Psoas muscle (tissue), 7 donors: ENCODE measurements at regions not wholly inside any gene's neighbourhood (a gene's known extent, or its start where the extent isn't known, plus 50 kb on each side); places are given as distances from the start of the nearest gene placed in this dataset.

Experiments used
- ATAC-seq, 4 donors: fragments of 200-7000 bp; cut with Tn5 transposase; one replicate each; pipeline ENCODE4 v1.9.1; 2020; ENCODE audit warnings: moderate library complexity in 3 of 4, mild to moderate bottlenecking in 2 of 4
- DNase-seq, 2 donors: peaks; one replicate each; pipeline ENCODE4 v3.0.0-alpha.2; 2020
- H3K27ac ChIP-seq: fragments of 200-600 bp; one replicate; pipeline ENCODE4 v1.8.0; 2022
- H3K27me3 ChIP-seq, 3 donors: fragments of 200-600 bp in 1 of 3; one replicate each; pipeline versions ENCODE4 v1.6.1 to v1.8.0; 2013 to 2022; ENCODE audit warnings: low read length in 2 of 3, mild to moderate bottlenecking in 2 of 3, moderate library complexity in 1 of 3; ENCODE audit not compliant: insufficient read depth in 3 of 3
- H3K36me3 ChIP-seq, 2 donors: fragments of 200-600 bp in 1 of 2; one replicate each; pipeline versions ENCODE4 v1.6.1 to v1.8.0; 2013 to 2022; ENCODE audit warnings: low read depth in 1 of 2, mild to moderate bottlenecking in 1 of 2, moderate library complexity in 1 of 2; ENCODE audit not compliant: insufficient read depth in 1 of 2
- H3K4me1 ChIP-seq: fragments of 200-600 bp; one replicate; pipeline ENCODE4 v1.8.0; 2022
- H3K4me3 ChIP-seq: fragments of 200-600 bp; one replicate; pipeline ENCODE4 v1.8.0; 2022; ENCODE audit warnings: mild to moderate bottlenecking
- H3K9me3 ChIP-seq: fragments of 200-600 bp; one replicate; pipeline ENCODE4 v1.8.0; 2022
- WGBS, 3 donors: extraction: QIAGEN DNeasy Blood & Tissue Kit; methylation state at CpG; one replicate each; pipeline versions ENCODE4 v1.1.6 to v1.1.7; 2013; 5-methylcytosine and 5-hydroxymethylcytosine counted together
- intact Hi-C, 2 donors: fragments of 100-400 bp; cut with DNase I; formaldehyde crosslinking; loops; one replicate each; pipeline versions ENCODE4 v1.11.0 to v1.14.2; 2022
- TF ChIP-seq, protein P1 (sequence below): fragments of 200-600 bp; IDR thresholded peaks from one replicate; pipeline ENCODE4 v1.8.0; 2022; ENCODE audit warnings: antibody characterized with exemption
- donor health status: healthy with polysubstance abuse.
- donor health status: DM: no; HTN: no; CAD: no; lungs with moderate emphysema.
- donor health status: Bipolar disorder and iron deficiency.
- donor health status: healthy.
- donor health status: DM: yes; HTN: yes; CAD: no.
- donor health status: DM: no; HTN: no; CAD: no.
- donor health status: DM: yes; HTN: yes; CAD: no.

DNA sequence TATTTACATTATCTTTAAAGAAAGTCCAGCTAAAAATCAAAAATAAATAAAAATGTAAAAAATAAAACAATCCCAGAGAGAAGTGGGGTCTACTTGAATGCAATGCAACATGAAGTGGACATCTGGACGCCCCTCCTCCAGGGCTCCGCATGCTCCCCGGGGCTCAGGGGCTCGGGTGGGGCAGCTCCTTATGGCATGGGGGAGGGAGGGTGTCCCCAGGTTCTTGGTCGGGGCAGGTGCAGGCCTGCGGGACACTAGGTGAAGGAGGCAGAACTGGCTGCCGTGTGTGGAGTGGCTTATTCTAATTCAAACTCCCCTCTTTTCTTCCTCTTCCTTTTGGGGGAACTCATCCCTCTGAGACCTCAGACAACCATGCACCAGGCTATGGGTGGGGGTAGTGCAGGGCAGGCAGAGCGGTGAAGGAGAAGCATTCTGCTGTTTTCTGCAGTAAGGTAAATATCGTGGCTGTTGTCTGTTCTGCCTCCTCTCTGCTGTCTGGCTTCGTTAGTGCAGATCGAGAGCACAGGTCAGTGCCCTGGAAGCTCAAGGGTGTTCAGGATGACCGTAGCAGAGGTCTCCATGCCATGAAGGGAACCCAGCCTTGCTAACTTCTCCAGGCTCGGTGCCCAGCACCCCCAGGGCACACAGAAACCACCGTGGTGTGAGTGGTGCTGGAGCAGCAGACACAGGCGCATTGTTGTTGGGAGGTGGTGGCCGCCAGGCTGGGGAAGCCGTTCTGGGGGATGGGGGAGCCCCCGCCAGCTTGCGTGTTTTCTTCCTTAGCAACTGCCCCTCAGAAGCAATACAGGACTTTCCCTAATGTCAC lies 82.6 kb downstream of the TTLL2 start:
- 69 to 74% (median 71%) methylated on average over 19 of the region's 19 CpGs for WGBS, 3 donors
- ATAC-seq = no peak
- Histone ChIP-seq H3K4me3 (no peak overlapping the region), H3K9me3 (no peaks in the 10 kb centered on the region), H3K27ac (no peak overlapping the region), H3K27me3 (peaks cover 0 to 4% (median 0%) of the 10 kb centered on the region in 3 donors), H3K4me1 (no peaks in the 10 kb centered on the region), H3K36me3 (no peaks in the 10 kb centered on the region)
- TF ChIP-seq, protein P1, sequence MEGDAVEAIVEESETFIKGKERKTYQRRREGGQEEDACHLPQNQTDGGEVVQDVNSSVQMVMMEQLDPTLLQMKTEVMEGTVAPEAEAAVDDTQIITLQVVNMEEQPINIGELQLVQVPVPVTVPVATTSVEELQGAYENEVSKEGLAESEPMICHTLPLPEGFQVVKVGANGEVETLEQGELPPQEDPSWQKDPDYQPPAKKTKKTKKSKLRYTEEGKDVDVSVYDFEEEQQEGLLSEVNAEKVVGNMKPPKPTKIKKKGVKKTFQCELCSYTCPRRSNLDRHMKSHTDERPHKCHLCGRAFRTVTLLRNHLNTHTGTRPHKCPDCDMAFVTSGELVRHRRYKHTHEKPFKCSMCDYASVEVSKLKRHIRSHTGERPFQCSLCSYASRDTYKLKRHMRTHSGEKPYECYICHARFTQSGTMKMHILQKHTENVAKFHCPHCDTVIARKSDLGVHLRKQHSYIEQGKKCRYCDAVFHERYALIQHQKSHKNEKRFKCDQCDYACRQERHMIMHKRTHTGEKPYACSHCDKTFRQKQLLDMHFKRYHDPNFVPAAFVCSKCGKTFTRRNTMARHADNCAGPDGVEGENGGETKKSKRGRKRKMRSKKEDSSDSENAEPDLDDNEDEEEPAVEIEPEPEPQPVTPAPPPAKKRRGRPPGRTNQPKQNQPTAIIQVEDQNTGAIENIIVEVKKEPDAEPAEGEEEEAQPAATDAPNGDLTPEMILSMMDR = no peak
- intact Hi-C loops = loop anchor here in 1 of 2 donors (2.0 kb wide), 1 partner anchor 159 kb away; no protein-coding TSS in a partner anchor
- no peak for DNase-seq

DNA sequence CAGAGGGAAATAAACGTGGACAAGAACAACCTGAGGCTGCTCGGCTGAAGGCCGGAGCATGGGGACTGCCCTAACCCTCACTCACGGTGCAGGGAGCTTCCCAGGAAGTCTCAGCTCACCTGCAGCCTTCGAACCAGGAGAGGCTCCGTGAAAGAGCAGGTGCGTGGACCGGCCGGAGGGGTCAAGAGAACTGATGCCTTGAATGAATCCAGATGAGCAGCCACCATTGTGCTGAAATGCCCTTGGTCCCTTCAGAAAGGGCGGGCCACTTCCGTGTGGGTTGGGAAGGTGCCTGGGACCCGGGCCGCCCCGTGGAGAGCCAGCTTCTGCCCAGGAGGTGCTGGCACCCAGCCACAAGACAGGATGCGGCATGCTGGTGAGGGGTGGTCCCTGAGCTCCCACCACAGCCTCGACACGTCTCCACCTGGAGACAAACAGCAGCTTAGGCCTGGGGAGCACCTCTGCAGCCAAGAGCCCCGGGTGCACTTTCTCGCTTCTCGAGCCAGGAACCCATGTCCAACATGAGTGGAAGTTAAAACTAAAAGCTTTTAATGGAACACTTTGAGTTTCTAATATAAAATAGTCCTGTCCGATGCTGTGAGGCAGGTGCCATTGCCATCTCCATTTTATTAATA lies 83.5 kb downstream of the TTLL2 start:
- Histone ChIP-seq H3K27me3 (peaks cover 0 to 2% (median 0%) of the 10 kb centered on the region in 3 donors), H3K4me3 (no peak overlapping the region), H3K9me3 (no peaks in the 10 kb centered on the region), H3K27ac (no peak overlapping the region), H3K36me3 (no peaks in the 10 kb centered on the region), H3K4me1 (no peaks in the 10 kb centered on the region)
- no peak for ATAC-seq
- intact Hi-C loops = no loop called here
- DNase-seq = no peak
- TF ChIP-seq, protein P1 = no peak
- WGBS, 3 donors = 87 to 90% (median 89%) methylated on average over 21 of the region's 21 CpGs

GRCh38 chr6:167409079-167409478 lies 84.2 kb downstream of the TTLL2 start:
- Histone ChIP-seq H3K9me3 (no peaks in the 10 kb centered on the region), H3K4me3 (no peak overlapping the region), H3K4me1 (no peaks in the 10 kb centered on the region), H3K27me3 (peaks cover 0 to 2% (median 0%) of the 10 kb centered on the region in 3 donors), H3K27ac (no peak overlapping the region), H3K36me3 (no peaks in the 10 kb centered on the region)
- 86 to 93% (median 90%) methylated on average over 11 of the region's 11 CpGs for WGBS, 3 donors
- DNase-seq = no peak
- no peak for ATAC-seq
- TF ChIP-seq, protein P1 = no peak
- intact Hi-C loops = no loop called here

- H3K4me1 ChIP-seq = no peaks in the 10 kb centered on the region
- 61 to 75% (median 71%) methylated on average over 5 to 6 of the region's 6 CpGs for WGBS, 3 donors
- TF ChIP-seq, protein P1 = no peak
- H3K36me3 ChIP-seq = no peaks in the 10 kb centered on the region
- no peak overlapping the region for H3K27ac ChIP-seq
- intact Hi-C loops = no loop called here
- ATAC-seq = no peak
- no peaks in the 10 kb centered on the region for H3K9me3 ChIP-seq
- H3K27me3 ChIP-seq = peaks cover 0 to 2% (median 0%) of the 10 kb centered on the region in 3 donors
- DNase-seq = no peak
- no peak overlapping the region for H3K4me3 ChIP-seq
Observed at GRCh38 chr6:167409694-167410093, 84.8 kb downstream of the TTLL2 start.
